ENCODE measurements at regions not wholly inside any gene's neighbourhood (a gene's known extent, or its start where the extent isn't known, plus 50 kb on each side); places are given as distances from the start of the nearest gene placed in this dataset.

DNA sequence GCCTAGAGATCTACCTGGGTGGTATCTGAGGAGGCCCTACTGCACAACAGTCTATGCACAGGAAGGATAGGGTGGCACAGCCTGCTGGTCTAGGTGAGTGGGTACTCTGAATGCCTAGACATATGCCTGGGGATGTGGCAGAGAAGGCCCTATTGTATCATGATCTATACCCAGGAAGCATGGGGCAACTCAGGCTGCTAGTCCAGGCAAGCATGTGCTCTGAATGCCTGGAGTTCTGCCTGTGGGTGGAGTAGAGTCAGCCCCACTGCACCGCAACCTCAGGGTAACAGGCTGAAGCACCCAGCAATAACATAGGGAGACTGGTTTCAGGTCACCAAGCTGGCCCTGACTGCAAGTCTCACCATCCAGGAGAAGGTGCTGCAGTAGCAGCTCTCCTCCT lies 224.7 kb downstream of the MFSD1 start:
- DNase-seq: no peak
- Histone ChIP-seq H3K36me3 (ENCODE audit: control insufficient read depth, insufficient read depth, low read length) (no peaks in the 10 kb centered on the region), H3K9me3 (ENCODE audit: control insufficient read depth, low read length) (peaks cover 24% of the 10 kb centered on the region), H3K4me3 (ENCODE audit: low read length) (no peak overlapping the region), H3K27ac (ENCODE audit: low read depth, low read length) (no peak overlapping the region), H3K9ac (ENCODE audit: extremely low read depth, low read length, poor library complexity, severe bottlenecking) (no peak overlapping the region), H3K4me1 (ENCODE audit: control insufficient read depth, insufficient read depth, low read length) (no peaks in the 10 kb centered on the region), H3K27me3 (ENCODE audit: control insufficient read depth, insufficient read depth, low read length, poor library complexity, severe bottlenecking) (no peaks in the 10 kb centered on the region)
- no peak for TF ChIP-seq CTCF (conservative IDR thresholded peaks at IDR 0.05)
- Mint-ChIP-seq H3K27me3 (ENCODE audit: insufficient read depth) (peaks cover 6% of the 10 kb centered on the region), H3K27ac (no peak overlapping the region), H3K9me3 (peaks cover 2% of the 10 kb centered on the region), H3K4me3 (no peak overlapping the region), H3K4me1 (no peaks in the 10 kb centered on the region), H3K36me3 (ENCODE audit: low read depth) (no peaks in the 10 kb centered on the region)
- 100% methylated on average over 1 of the region's 1 CpG; no CpG with 5 or more reads in 1 of the 2 experiments for WGBS, 2 experiments (ENCODE audit: insufficient coverage in 1 of 2, insufficient read length in 1 of 2)

- 80 to 91% methylated on average over 1 of the region's 1 CpG for WGBS, 2 experiments (ENCODE audit: insufficient coverage in 1 of 2, insufficient read length in 1 of 2)
- peaks cover 3% of the 10 kb centered on the region for H3K9me3 ChIP-seq (ENCODE audit: control insufficient read depth, low read length)
- no peaks in the 10 kb centered on the region for H3K27me3 ChIP-seq (ENCODE audit: control insufficient read depth, insufficient read depth, low read length, poor library complexity, severe bottlenecking)
- H3K4me3 ChIP-seq (ENCODE audit: low read length): no peak overlapping the region
- no peak for TF ChIP-seq CTCF (conservative IDR thresholded peaks at IDR 0.05)
- no peak for DNase-seq
- Mint-ChIP-seq H3K4me3 (no peak overlapping the region), H3K27me3 (ENCODE audit: insufficient read depth) (peaks cover 6% of the 10 kb centered on the region), H3K36me3 (ENCODE audit: low read depth) (no peaks in the 10 kb centered on the region), H3K9me3 (no peaks in the 10 kb centered on the region), H3K27ac (no peak overlapping the region), H3K4me1 (no peaks in the 10 kb centered on the region)
- no peaks in the 10 kb centered on the region for H3K36me3 ChIP-seq (ENCODE audit: control insufficient read depth, insufficient read depth, low read length)
- no peaks in the 10 kb centered on the region for H3K4me1 ChIP-seq (ENCODE audit: control insufficient read depth, insufficient read depth, low read length)
- no peak overlapping the region for H3K9ac ChIP-seq (ENCODE audit: extremely low read depth, low read length, poor library complexity, severe bottlenecking)
- no peak overlapping the region for H3K27ac ChIP-seq (ENCODE audit: low read depth, low read length)
Measured at GRCh38 chr3:159028706-159029105, 226.9 kb downstream of the MFSD1 start.

- H3K4me1 ChIP-seq (ENCODE audit: control insufficient read depth, insufficient read depth, low read length): no peaks in the 10 kb centered on the region
- TF ChIP-seq CTCF (conservative IDR thresholded peaks at IDR 0.05): no peak
- Mint-ChIP-seq H3K36me3 (ENCODE audit: low read depth) (no peaks in the 10 kb centered on the region), H3K27ac (no peak overlapping the region), H3K4me1 (no peaks in the 10 kb centered on the region), H3K4me3 (no peak overlapping the region), H3K27me3 (ENCODE audit: insufficient read depth) (peaks cover 6% of the 10 kb centered on the region), H3K9me3 (no peaks in the 10 kb centered on the region)
- no peaks in the 10 kb centered on the region for H3K36me3 ChIP-seq (ENCODE audit: control insufficient read depth, insufficient read depth, low read length)
- no peaks in the 10 kb centered on the region for H3K9me3 ChIP-seq (ENCODE audit: control insufficient read depth, low read length)
- WGBS, 2 experiments (ENCODE audit: insufficient coverage in 1 of 2, insufficient read length in 1 of 2): 85 to 95% methylated on average over 2 to 3 of the region's 3 CpGs
- no peaks in the 10 kb centered on the region for H3K27me3 ChIP-seq (ENCODE audit: control insufficient read depth, insufficient read depth, low read length, poor library complexity, severe bottlenecking)
- no peak for DNase-seq
- no peak overlapping the region for H3K4me3 ChIP-seq (ENCODE audit: low read length)
- no peak overlapping the region for H3K27ac ChIP-seq (ENCODE audit: low read depth, low read length)
- no peak overlapping the region for H3K9ac ChIP-seq (ENCODE audit: extremely low read depth, low read length, poor library complexity, severe bottlenecking)
Measured at GRCh38 chr3:159029306-159030026, 227.6 kb downstream of the MFSD1 start.

Measured in endodermal cell (in vitro differentiated cells).